HCT116 (cell line): ENCODE measurements at regions not wholly inside any gene's neighbourhood (a gene's known extent, or its start where the extent isn't known, plus 50 kb on each side); places are given as distances from the start of the nearest gene placed in this dataset.

Source experiments
- ATAC-seq: fragments of 200-7000 bp; cut with Tn5 transposase; 2 replicates; pipeline ENCODE4 v1.9.1; 2020; ENCODE audit warnings: mild to moderate bottlenecking, moderate library complexity
- BruUV-seq: library from RNA; stranded (reverse); fragments of 400-500 nt; replicated peaks from 2 replicates; lab custom pipeline; 2021; lab: Mats Ljungman, UMichigan
- CTCF ChIA-PET: fragments of 300-600 bp; sonication (Branson Sonifier 250); formaldehyde crosslinking; loops from one replicate; lab custom pipeline; 2021; ENCODE audit warnings: antibody characterized with exemption; lab: Charles Lee
- POLR2A ChIA-PET: fragments of 300-600, 350-600 bp; sonication (Branson Sonifier 250); formaldehyde crosslinking; loops from one replicate; lab custom pipeline; 2021; ENCODE audit warnings: antibody characterized with exemption; lab: Charles Lee
- RAD21 ChIA-PET, 2 experiments: fragments of 300-600 bp; sonication (Branson Sonifier 250); formaldehyde crosslinking; loops; one replicate each; lab custom pipeline; 2023; ENCODE audit warnings: low total read pairs in 2 of 2; ENCODE audit not compliant: uncharacterized antibody in 2 of 2, unreplicated experiment in 2 of 2, low non-redundant PET in 1 of 2; lab: Charles Lee
- DNase-seq: peaks from one replicate; pipeline ENCODE4 v3.0.0-alpha.2; 2010; ENCODE audit warnings: low read depth, low spot score
- H2AFZ ChIP-seq: fragments of 200-600 bp; shearing (Covaris generic), sonication (generic); 2 replicates; pipeline ENCODE4 v1.6.1; 2017; ENCODE audit warnings: low read depth, mixed run types, mixed read lengths, antibody characterized with exemption, low read length; ENCODE audit not compliant: poor library complexity, severe bottlenecking
- H3K27ac ChIP-seq: 2 replicates; pipeline ENCODE4 v1.5.1; 2012; ENCODE audit warnings: low read depth, low read length
- H3K27me3 ChIP-seq: fragments of 200-600 bp; sonication (generic); 2 replicates; pipeline ENCODE4 v1.6.1; 2016; ENCODE audit warnings: mixed run types, low read length, mixed read lengths; ENCODE audit not compliant: insufficient read depth
- H3K36me3 ChIP-seq, 2 experiments: fragments of 200-500 bp in 1 of 2; fragments of 200-600 bp in 1 of 2; sonication (Bioruptor generic) in 1 of 2; sonication (generic) in 1 of 2; 2 replicates each; pipeline versions ENCODE4 v1.5.1 to v1.6.1; 2014 to 2016; ENCODE audit warnings: low read length in 2 of 2, inconsistent platforms in 1 of 2, mixed read lengths in 1 of 2, mixed run types in 1 of 2; ENCODE audit not compliant: insufficient read depth in 2 of 2, control insufficient read depth in 1 of 2
- H3K4me1 ChIP-seq, 2 experiments: fragments of 200-600 bp in 1 of 2; sonication (generic) in 1 of 2; 2 replicates each; pipeline versions ENCODE4 v1.5.1 to v1.6.1; 2012 to 2017; ENCODE audit warnings: low read length in 2 of 2, inconsistent platforms in 1 of 2, mild to moderate bottlenecking in 1 of 2, mixed read lengths in 1 of 2, mixed run types in 1 of 2, moderate library complexity in 1 of 2; ENCODE audit not compliant: insufficient read depth in 2 of 2, control insufficient read depth in 1 of 2
- H3K4me2 ChIP-seq: fragments of 200-600 bp; sonication (generic); 2 replicates; pipeline ENCODE4 v1.6.1; 2017; ENCODE audit warnings: mixed run types, low read length, mixed read lengths
- H3K4me3 ChIP-seq, 2 experiments: fragments of 200-600 bp in 1 of 2; sonication (generic) in 1 of 2; replicated peaks in 1 of 2; 2 replicates each; pipeline ENCODE4 v1.5.1; 2011 to 2016; ENCODE audit warnings: low read length in 2 of 2, control low read depth in 1 of 2, low read depth in 1 of 2, mild to moderate bottlenecking in 1 of 2, mixed read lengths in 1 of 2, mixed run types in 1 of 2
- H3K79me2 ChIP-seq: fragments of 200-600 bp; sonication (generic); 2 replicates; pipeline ENCODE4 v1.6.1; 2017; ENCODE audit warnings: mild to moderate bottlenecking, mixed run types, low read length, moderate library complexity, mixed read lengths; ENCODE audit not compliant: insufficient read depth
- H3K9ac ChIP-seq: fragments of 200-600 bp; sonication (generic); 2 replicates; pipeline ENCODE4 v1.6.1; 2016; ENCODE audit warnings: low read length, mixed read lengths
- H3K9me2 ChIP-seq: fragments of 200-600 bp; sonication (generic), shearing (Covaris generic); 2 replicates; pipeline ENCODE4 v1.6.1; 2017; ENCODE audit warnings: mixed run types, mild to moderate bottlenecking, moderate library complexity; ENCODE audit not compliant: insufficient read depth
- H3K9me3 ChIP-seq, 2 experiments: fragments of 200-500 bp in 1 of 2; fragments of 200-600 bp in 1 of 2; sonication (Bioruptor generic) in 1 of 2; sonication (generic) in 1 of 2; 2 replicates each; pipeline ENCODE4 v1.6.1; 2014 to 2017; ENCODE audit warnings: low read length in 2 of 2, mixed read lengths in 2 of 2, inconsistent platforms in 1 of 2, low read depth in 1 of 2, mild to moderate bottlenecking in 1 of 2, mixed run types in 1 of 2, moderate library complexity in 1 of 2; ENCODE audit not compliant: control insufficient read depth in 1 of 2, insufficient read depth in 1 of 2
- H4K20me1 ChIP-seq: fragments of 200-600 bp; sonication (generic), shearing (Covaris generic); 2 replicates; pipeline ENCODE4 v1.6.1; 2017; ENCODE audit warnings: mixed run types, mild to moderate bottlenecking, moderate library complexity; ENCODE audit not compliant: insufficient read depth
- CEBPB ChIP-seq: IDR thresholded peaks from 2 replicates; pipeline ENCODE4 v1.6.1; 2012; ENCODE audit warnings: low read depth
- CTCF ChIP-seq, 3 experiments: fragments of 200-600 bp in 1 of 3; sonication (generic) in 1 of 3; IDR thresholded peaks in 2 of 3; conservative IDR thresholded peaks in 1 of 3; 2 replicates each; pipeline ENCODE4 v1.5.1; 2012 to 2017; ENCODE audit warnings: low read depth in 2 of 3, low read length in 2 of 3, antibody characterized with exemption in 1 of 3, borderline replicate concordance in 1 of 3, control low read depth in 1 of 3, mild to moderate bottlenecking in 1 of 3, mixed read lengths in 1 of 3, mixed run types in 1 of 3, moderate library complexity in 1 of 3; ENCODE audit not compliant: insufficient read depth in 1 of 3
- FOSL1 ChIP-seq: IDR thresholded peaks from 2 replicates; pipeline ENCODE4 v1.6.1; 2012; ENCODE audit warnings: low read depth
- JUND ChIP-seq: IDR thresholded peaks from 2 replicates; pipeline ENCODE4 v1.6.1; 2012
- POLR2AphosphoS5 ChIP-seq: IDR thresholded peaks from 2 replicates; pipeline ENCODE4 v1.6.1; 2011; ENCODE audit warnings: mild to moderate bottlenecking, low read depth, low read length, moderate library complexity
- SIN3A ChIP-seq: IDR thresholded peaks from 2 replicates; pipeline ENCODE4 v1.6.1; 2012; ENCODE audit warnings: low read depth
- SRF ChIP-seq: IDR thresholded peaks from 2 replicates; pipeline ENCODE4 v1.6.1; 2012; ENCODE audit warnings: low read depth
- TCF7L2 ChIP-seq: IDR thresholded peaks from 2 replicates; pipeline ENCODE4 v1.7.0; 2011; ENCODE audit warnings: borderline replicate concordance, inconsistent platforms; ENCODE audit not compliant: insufficient read depth, insufficient read length; ENCODE audit errors: extremely low read depth
- YY1 ChIP-seq: IDR thresholded peaks from 2 replicates; pipeline ENCODE4 v1.6.1; 2011; ENCODE audit warnings: low read length, low read depth, moderate library complexity, mild to moderate bottlenecking; ENCODE audit not compliant: insufficient replicate concordance; ENCODE audit errors: extremely low read depth
- ZBTB33 ChIP-seq: IDR thresholded peaks from 2 replicates; pipeline ENCODE4 v1.6.1; 2011; ENCODE audit warnings: mild to moderate bottlenecking, low read length, moderate library complexity; ENCODE audit not compliant: insufficient replicate concordance; ENCODE audit errors: extremely low read depth
- intact Hi-C: fragments of 100-400 bp; cut with micrococcal nuclease; formaldehyde crosslinking; loops from 2 replicates; pipeline ENCODE4 v1.10.0; 2022

GRCh38 chr5:51276250-51276649, 107.0 kb upstream of the ISL1 start (continued):
- TF ChIP-seq ZBTB33 = no peak
- no peak for TF ChIP-seq SIN3A
- no peak for TF ChIP-seq CEBPB

- Histone ChIP-seq H3K9ac (no peak overlapping the region), H3K36me3 (no peaks in the 10 kb centered on the region), H3K27ac (no peak overlapping the region), H3K4me2 (no peak overlapping the region), H2AFZ (no peak overlapping the region), H3K9me3 (no peaks in the 10 kb centered on the region), H4K20me1 (no peaks in the 10 kb centered on the region), H3K9me2 (no peaks in the 10 kb centered on the region), H3K4me1 (no peaks in the 10 kb centered on the region), H3K79me2 (no peaks in the 10 kb centered on the region), H3K4me3 (no peak overlapping the region), H3K27me3 (no peaks in the 10 kb centered on the region)
- BruUV-seq = no TSS peak
- ATAC-seq = no peak
- TF ChIP-seq CTCF (IDR thresholded peaks at IDR 0.05 in 2 of 3, conservative IDR thresholded peaks at IDR 0.05 in 1 of 3; ENCODE audit: borderline replicate concordance in 1 of 3, insufficient read depth in 1 of 3, low read depth in 2 of 3, low read length in 2 of 3) (no peak), POLR2AphosphoS5 (no peak), SRF (no peak), TCF7L2 (no peak), FOSL1 (no peak), JUND (no peak), SIN3A (no peak), YY1 (no peak)
- intact Hi-C loops = no loop called here
- ChIA-PET POLR2A (no interaction called here), CTCF (no interaction called here), RAD21 (no interaction called here)
- DNase-seq = no peak
Measured at GRCh38 chr5:51278539-51278938, 104.7 kb upstream of the ISL1 start.
